ENCODE measurements at regions not wholly inside any gene's neighbourhood (a gene's known extent, or its start where the extent isn't known, plus 50 kb on each side); places are given as distances from the start of the nearest gene placed in this dataset.

- ChIA-PET POLR2A (no interaction called here), CTCF (ENCODE audit: low intra/inter-chr PET ratio) (no interaction called here)
- in situ Hi-C loops (cut with MboI) = no loop called here
These were observed 57.8 kb upstream of the MMADHC start for GRCh38 chr2:149645391-149645790.

More at GRCh38 chr2:149645391-149645790, 57.8 kb upstream of the MMADHC start:
- Histone ChIP-seq H3K4me3 (no peak overlapping the region), H3K27ac (ENCODE audit: extremely low read depth, low read depth, low read length) (no peak overlapping the region), H3K4me1 (replicated peaks in 1 of 2; ENCODE audit: control insufficient read depth in 2 of 2, insufficient read depth in 2 of 2, low read length in 2 of 2) (no peaks in the 10 kb centered on the region), H3K79me2 (ENCODE audit: control insufficient read depth, insufficient read depth, low read length) (no peaks in the 10 kb centered on the region), H3K9me3 (replicated peaks; ENCODE audit: control insufficient read depth, insufficient read depth, low read depth, low read length) (no peaks in the 10 kb centered on the region), H3K4me2 (ENCODE audit: insufficient read depth, low read length) (no peak overlapping the region), H2AFZ (ENCODE audit: low read depth, low read length) (no peak overlapping the region), H3K36me3 (ENCODE audit: control insufficient read depth, insufficient read depth, low read length) (no peaks in the 10 kb centered on the region), H4K20me1 (replicated peaks; ENCODE audit: control insufficient read depth, insufficient read depth, low read length) (no peaks in the 10 kb centered on the region), H3K27me3 (ENCODE audit: control insufficient read depth in 2 of 2, insufficient read depth in 2 of 2, low read length in 2 of 2) (no peaks in the 10 kb centered on the region), H3K9ac (ENCODE audit: insufficient read depth in 1 of 2, low read depth in 2 of 2, low read length in 2 of 2) (no peak overlapping the region), H3K9me1 (ENCODE audit: control insufficient read depth, insufficient read depth, low read length) (no peaks in the 10 kb centered on the region)
- ATAC-seq = no peak
- 0 out of 4 replicates have a peak, but pooled peaks of 1 of the 2 experiments have one; percentile 3 for TF ChIP-seq RAD21 (CRISPR knock-in tag; conservative IDR thresholded peaks at IDR 0.05 in 1 of 2, IDR thresholded peaks at IDR 0.05 in 1 of 2)
- TF ChIP-seq MXI1 (IDR thresholded peaks at IDR 0.05; ENCODE audit: low read depth, low read length) = no peak
- no peak for TF ChIP-seq HDAC2 (IDR thresholded peaks at IDR 0.05)
- no TSS peak for BruUV-seq (replicated peaks)
- intact Hi-C loops (cut with micrococcal nuclease) = no loop called here
- DNase-seq (ENCODE audit: extremely low read depth in 1 of 4, low spot score in 3 of 4) = no peak
- FAIRE-seq = no peak

Data from K562 (cell line).